NCI-H774 (cell line): ENCODE measurements at regions not wholly inside any gene's neighbourhood (a gene's known extent, or its start where the extent isn't known, plus 50 kb on each side); places are given as distances from the start of the nearest gene placed in this dataset.

Experiments used
- DNase-seq: peaks from one replicate; lab custom pipeline; 2025; lab: John Stamatoyannopoulos, UW

DNA sequence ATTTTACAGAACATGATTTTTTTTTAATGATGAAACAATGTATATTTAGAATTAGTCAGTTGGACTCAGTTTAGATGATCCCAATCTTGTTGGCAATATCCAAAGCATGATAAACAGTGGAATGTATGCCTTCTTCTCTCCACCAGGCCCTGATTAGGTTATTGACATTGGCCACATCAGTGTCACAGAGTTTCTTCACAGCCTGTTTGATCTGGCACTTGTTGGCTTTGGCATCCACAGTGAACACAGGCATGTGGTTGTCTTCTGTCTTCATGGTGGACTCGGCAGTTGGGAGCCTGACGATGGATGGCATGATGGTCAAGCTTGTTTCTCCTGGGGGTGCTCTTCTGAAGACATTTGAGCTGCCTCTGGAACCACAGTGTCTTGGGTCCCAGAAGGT lies 317.5 kb downstream of the PMP22 start:
- no peak for DNase-seq

DNA sequence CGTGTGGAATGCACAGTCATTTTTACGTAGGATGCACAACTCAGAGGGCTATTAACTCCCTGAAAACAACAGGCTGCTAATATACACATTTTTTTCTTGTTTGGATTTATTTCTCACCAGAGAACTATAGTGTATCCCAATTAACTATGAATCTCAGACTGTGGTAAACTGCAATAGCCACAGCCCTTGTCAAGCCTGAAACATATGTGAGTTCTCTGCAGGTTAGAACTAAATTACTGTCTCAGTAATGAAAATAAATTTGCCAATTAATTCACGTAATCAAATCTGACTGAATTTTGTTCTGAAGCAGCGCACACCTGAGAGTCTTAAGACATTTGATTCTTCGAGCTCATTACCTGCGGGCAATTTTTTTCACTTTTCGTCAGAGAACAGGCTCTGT lies 318.6 kb downstream of the PMP22 start:
- DNase-seq, result no peak

- DNase-seq, result no peak
Measured at GRCh38 chr17:14942526-14943190, 322.5 kb downstream of the PMP22 start.

GRCh38 chr17:14940938-14941265 lies 324.2 kb downstream of the PMP22 start:
- DNase-seq, result no peak

DNA sequence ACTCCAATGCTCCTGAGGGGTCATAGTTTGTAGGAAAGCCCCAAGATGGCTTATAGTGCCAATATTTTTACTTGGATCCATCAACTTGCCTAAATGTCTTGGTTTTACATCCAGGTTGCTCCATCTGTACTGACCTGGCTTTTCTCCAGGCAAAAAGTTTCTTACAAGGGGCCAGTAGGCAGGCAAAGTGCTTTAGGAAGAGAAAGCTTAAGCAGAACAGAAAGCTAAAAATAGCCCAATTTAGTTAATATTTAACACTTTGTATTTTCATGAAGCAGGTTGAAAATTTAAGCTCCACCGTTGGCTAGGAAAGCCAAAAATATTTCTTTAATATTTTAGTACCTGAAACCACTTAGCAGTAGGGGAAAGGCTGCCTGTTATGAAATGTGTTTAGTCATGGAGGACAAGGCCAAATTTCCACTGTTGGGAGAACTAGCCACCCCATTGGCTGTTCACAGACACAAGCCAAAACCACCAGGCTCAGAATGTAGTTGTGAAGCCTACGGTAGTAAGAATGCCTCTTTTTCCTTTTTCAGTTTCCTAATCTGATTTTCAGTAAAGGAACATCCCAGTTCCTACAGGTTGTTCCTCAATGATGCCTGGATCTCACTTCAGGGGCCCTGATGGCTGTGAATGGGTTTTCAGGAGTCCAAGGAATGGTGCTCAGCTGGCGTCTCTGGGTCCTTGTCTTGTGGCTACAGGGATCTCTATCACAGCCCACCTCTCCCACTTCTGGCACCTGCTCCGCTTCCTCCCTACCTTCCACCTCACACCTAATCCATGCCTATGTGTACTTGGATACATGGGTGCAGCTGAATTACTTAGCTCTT lies 324.8 kb downstream of the PMP22 start:
- DNase-seq, result no peak

GRCh38 chr17:14935845-14936485 lies 329.2 kb downstream of the PMP22 start:
- no peak for DNase-seq

DNA sequence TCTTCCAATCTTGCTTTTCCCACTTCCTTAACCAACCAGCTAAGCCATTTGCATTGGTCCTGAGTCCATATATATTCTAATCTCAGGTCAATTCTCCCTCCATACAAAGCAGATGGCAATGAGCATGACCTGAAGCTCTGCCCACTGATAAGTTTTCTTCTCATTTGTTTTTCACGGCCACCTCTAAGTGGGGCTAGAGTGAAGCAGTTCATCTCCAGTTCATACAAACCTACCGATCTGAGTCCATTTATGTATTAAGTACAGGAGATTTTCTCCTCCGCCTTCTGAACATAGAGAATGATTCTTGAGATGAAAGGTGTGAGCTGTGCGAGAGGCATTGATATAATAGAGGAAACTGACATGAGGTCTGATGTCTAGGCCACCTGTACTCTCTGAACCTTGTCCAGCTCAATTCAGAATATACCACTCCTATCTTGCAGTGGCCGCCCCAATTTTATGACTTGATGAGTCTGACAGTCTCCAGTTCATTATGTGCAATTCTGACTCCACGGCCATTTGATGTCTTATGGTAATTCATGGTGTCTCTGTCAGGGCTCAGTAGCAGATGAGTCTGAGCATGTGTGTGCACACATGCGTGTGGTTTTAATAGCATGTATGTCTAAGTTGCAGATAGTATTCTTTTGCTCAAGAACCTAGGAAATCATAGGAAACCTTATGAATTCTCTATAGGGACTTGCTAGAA lies 329.8 kb downstream of the PMP22 start:
- no peak for DNase-seq

- no peak for DNase-seq
Measured at GRCh38 chr17:14933676-14934075, 331.4 kb downstream of the PMP22 start.

DNA sequence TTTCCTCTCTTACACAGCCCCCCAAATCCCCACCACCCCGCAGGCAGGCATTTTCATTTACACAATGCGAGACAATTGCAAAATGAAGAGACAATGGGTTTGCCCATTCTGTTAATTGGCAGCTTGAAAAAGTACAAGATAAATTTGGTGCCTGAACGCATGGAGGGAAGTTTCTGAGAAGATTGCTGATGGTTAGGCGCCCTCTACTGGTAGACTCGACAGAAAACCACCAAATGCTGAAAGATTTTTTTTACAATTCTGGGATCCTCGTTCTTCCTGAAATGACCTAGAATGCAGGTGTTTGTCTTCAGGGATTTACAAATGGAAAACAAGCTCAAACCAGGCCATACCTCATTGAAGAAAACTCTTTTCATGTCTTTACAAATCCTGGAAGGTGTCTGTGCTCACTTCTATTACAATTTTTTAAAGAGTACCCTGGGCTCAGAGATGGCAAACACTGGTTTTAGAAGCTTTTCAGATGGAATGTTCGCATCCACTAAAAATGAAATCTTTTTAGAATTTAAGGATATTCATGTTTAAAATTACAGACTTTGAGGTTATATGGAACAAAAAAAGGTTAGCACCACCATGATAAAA lies 338.5 kb downstream of the PMP22 start:
- peak; percentile 32 for DNase-seq

- DNase-seq, result no peak
Measured at GRCh38 chr17:14926073-14926472, 339.1 kb downstream of the PMP22 start.

DNA sequence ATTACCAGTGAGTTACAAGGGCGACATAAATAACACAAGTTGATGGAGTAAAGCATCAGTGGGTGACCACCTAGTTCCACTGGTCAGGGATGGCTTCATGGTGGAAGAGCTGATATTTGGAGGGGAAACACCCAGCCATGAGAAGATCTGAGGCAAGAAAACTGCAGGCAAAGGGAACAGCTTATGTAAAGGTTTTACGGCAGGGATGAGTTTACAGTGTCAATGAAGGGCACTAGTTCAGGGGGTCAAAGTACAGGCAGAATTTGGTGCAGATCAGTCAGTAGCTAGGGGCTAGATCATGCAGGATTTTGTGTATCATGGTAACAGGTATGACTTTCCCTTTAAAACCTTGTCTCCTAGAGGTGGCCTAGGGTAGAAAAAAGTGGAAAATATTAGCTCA lies 339.6 kb downstream of the PMP22 start:
- no peak for DNase-seq

GRCh38 chr17:14923981-14924380 lies 341.1 kb downstream of the PMP22 start:
- DNase-seq, result no peak

GRCh38 chr17:14922411-14922810 lies 342.7 kb downstream of the PMP22 start:
- no peak for DNase-seq

DNA sequence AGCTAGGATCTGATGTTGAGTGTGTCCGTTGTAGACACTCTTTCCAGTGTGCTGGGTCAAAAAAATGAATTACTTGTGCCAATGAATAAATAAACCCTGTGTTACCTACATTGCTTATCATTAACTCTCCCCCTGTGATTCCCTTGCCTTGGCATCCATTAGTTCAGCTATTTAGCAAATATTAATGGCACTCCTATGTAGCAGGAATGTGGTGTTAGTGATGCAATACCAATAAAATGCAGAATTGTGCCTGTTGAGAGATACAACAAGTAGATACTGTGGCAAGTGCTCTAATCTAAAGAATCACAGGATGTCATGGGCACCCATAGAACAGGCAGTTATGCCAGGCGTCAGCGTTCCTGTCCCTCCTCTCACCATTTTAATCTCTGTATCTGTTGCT lies 343.2 kb downstream of the PMP22 start:
- no peak for DNase-seq

GRCh38 chr17:14919631-14920213 lies 345.4 kb downstream of the PMP22 start:
- DNase-seq, result peak; percentile 2

- DNase-seq, result no peak
Measured at GRCh38 chr17:14919094-14919493, 346.0 kb downstream of the PMP22 start.

GRCh38 chr17:14918540-14918939 lies 346.6 kb downstream of the PMP22 start:
- DNase-seq, result no peak

GRCh38 chr17:14910916-14911315 lies 354.2 kb downstream of the PMP22 start:
- DNase-seq, result no peak

- no peak for DNase-seq
Measured at GRCh38 chr17:14904386-14904785, 360.7 kb downstream of the PMP22 start.

DNA sequence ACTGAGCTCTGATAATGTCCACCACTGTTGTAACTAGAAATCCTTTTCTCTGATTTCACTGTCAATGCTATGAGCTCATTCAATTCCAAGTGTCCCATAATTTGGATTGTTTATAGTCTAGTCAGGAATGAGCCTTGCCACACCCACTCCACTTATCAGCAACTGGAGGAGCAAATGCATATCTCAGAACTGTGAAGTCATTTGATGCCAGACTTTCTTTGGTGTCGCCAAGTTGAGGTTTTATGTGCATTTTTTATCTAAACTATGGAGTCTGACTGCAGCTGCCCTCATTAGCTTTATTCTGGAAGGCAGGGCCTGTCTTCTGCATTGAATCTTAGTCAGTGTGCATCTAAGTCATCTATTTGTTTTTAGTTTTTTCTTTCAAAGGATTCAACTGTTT lies 361.3 kb downstream of the PMP22 start:
- no peak for DNase-seq

DNA sequence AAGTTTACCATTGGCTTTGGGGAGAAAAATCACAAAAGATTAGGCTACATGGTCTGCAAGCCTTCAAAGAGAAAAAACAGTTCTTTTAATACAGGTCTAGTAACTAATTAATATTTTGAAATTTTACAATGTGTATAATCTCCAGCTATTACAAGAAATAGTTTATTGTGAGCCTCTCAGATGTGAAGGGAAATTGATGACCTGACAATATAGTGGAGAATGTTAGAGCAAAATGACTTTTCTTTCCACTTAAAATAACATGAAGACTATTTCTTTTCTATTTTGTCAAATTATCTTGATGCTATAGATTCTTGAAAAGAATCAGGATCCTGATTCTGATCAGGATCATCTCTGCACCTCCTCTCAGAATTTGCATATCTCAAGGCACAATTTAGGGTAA lies 362.3 kb downstream of the PMP22 start:
- DNase-seq, result no peak

GRCh38 chr17:14902297-14902696 lies 362.8 kb downstream of the PMP22 start:
- no peak for DNase-seq
